HFFc6 (cell line): ENCODE measurements at regions not wholly inside any gene's neighbourhood (a gene's known extent, or its start where the extent isn't known, plus 50 kb on each side); places are given as distances from the start of the nearest gene placed in this dataset.
"Not testable (repeated sequence)": the region's sequence is repeated elsewhere in the genome, so short reads cannot be mapped to it uniquely, and the experiment has no call there.

Experiments used
- DNase-seq: peaks from one replicate; pipeline ENCODE4 v3.0.0-alpha.2; 2018
- H3K27ac Mint-ChIP-seq: 2 replicates; pipeline ENCODE4 v1.8.0; 2020; ENCODE audit warnings: mild to moderate bottlenecking, mixed read lengths
- H3K27me3 Mint-ChIP-seq: 2 replicates; pipeline ENCODE4 v1.8.0; 2021; ENCODE audit warnings: mild to moderate bottlenecking, moderate library complexity, mixed read lengths; ENCODE audit not compliant: insufficient read depth
- H3K36me3 Mint-ChIP-seq: 2 replicates; pipeline ENCODE4 v1.8.0; 2021; ENCODE audit warnings: low read depth, mixed read lengths
- H3K4me1 Mint-ChIP-seq: 2 replicates; pipeline ENCODE4 v1.8.0; 2020; ENCODE audit warnings: low read depth, mixed read lengths
- H3K4me3 Mint-ChIP-seq: 2 replicates; pipeline ENCODE4 v1.8.0; 2020; ENCODE audit warnings: mild to moderate bottlenecking, moderate library complexity, mixed read lengths
- H3K9me3 Mint-ChIP-seq: 2 replicates; pipeline ENCODE4 v1.8.0; 2020; ENCODE audit warnings: mild to moderate bottlenecking, mixed read lengths
- TF ChIP-seq, protein P1 (sequence below): fragments of 200-600 bp; sonication (generic); IDR thresholded peaks from 2 replicates; pipeline ENCODE4 v1.5.0; 2021; ENCODE audit warnings: antibody characterized with exemption, mild to moderate bottlenecking

DNA sequence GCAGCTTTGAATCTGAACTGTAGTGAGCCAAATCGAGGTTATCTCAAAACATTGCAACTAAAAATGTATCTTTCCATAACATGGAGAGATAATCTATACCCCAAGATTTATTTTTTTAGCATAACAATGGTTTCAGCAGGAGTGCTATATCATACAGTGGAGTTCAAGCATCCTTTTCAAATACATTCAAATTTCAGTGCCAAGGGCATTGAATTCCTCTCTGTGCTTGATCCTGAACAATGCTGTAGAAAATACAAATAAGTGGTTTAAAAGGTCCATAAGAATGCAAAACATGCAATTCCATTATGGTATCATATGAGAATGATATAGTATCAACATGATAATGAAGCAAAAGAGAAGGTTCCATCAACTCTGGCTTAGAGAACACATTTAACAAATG is 201.7 kb downstream of the TXNL1 start:
- H3K4me1 Mint-ChIP-seq, result no peaks in the 10 kb centered on the region
- H3K9me3 Mint-ChIP-seq, result no peaks in the 10 kb centered on the region
- H3K27me3 Mint-ChIP-seq, result no peaks in the 10 kb centered on the region; the same call in none of the 2 replicates
- TF ChIP-seq, protein P1, sequence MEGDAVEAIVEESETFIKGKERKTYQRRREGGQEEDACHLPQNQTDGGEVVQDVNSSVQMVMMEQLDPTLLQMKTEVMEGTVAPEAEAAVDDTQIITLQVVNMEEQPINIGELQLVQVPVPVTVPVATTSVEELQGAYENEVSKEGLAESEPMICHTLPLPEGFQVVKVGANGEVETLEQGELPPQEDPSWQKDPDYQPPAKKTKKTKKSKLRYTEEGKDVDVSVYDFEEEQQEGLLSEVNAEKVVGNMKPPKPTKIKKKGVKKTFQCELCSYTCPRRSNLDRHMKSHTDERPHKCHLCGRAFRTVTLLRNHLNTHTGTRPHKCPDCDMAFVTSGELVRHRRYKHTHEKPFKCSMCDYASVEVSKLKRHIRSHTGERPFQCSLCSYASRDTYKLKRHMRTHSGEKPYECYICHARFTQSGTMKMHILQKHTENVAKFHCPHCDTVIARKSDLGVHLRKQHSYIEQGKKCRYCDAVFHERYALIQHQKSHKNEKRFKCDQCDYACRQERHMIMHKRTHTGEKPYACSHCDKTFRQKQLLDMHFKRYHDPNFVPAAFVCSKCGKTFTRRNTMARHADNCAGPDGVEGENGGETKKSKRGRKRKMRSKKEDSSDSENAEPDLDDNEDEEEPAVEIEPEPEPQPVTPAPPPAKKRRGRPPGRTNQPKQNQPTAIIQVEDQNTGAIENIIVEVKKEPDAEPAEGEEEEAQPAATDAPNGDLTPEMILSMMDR, result no peak
- H3K4me3 Mint-ChIP-seq, result no peak overlapping the region
- no peaks in the 10 kb centered on the region for H3K36me3 Mint-ChIP-seq
- DNase-seq, result no peak
- no peak overlapping the region for H3K27ac Mint-ChIP-seq

DNA sequence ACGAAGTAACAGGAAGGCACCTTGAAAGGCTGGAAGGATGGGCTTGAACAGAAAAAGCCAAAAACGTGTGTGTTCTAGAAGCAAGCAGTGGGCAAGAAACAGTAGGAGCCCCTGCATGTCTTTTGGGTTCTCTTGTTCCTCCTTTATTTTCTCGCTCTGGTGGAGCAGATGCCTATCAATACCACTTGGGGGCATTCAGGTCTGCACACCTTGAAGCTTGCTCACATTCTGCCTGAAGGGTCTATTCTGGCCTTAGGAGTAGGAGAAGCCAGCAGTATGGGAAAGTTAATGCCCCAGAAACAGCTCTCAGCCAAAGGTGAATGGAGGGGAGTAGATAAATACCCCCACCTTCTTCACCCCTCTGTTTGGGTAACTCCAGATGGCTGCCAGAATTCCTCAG is 204.5 kb downstream of the TXNL1 start:
- TF ChIP-seq, protein P1, result no peak
- no peaks in the 10 kb centered on the region for H3K36me3 Mint-ChIP-seq
- no peaks in the 10 kb centered on the region for H3K4me1 Mint-ChIP-seq
- H3K27me3 Mint-ChIP-seq, result peaks cover 1% of the 10 kb centered on the region
- DNase-seq, result no peak
- H3K9me3 Mint-ChIP-seq, result no peaks in the 10 kb centered on the region
- H3K27ac Mint-ChIP-seq, result no peak overlapping the region
- H3K4me3 Mint-ChIP-seq, result no peak overlapping the region

DNA sequence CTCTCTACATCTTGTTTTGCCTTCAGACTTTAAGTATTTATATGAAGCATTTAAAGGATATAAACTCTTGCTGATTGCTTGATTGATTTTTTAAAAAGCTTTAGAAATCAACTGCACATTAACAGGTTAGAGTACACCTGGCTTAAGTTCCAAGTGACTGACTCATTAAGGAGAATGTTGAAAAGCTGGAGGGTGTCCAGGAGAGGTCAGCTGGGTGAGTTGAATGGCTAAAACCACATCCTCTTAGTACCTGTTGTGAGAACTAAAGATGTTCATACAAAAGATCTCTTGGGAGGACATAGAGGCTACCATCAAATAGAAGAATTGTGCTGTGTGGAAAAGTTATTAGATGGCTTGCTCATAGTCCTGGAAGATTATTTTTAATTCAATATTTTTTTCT is 206.8 kb downstream of the TXNL1 start:
- Mint-ChIP-seq H3K27ac (no peak overlapping the region), H3K4me3 (no peak overlapping the region), H3K36me3 (peaks cover 12% of the 10 kb centered on the region), H3K9me3 (peaks cover 20% of the 10 kb centered on the region), H3K27me3 (peaks cover 3% of the 10 kb centered on the region), H3K4me1 (no peaks in the 10 kb centered on the region)
- TF ChIP-seq, protein P1, result no peak
- no peak for DNase-seq

DNA sequence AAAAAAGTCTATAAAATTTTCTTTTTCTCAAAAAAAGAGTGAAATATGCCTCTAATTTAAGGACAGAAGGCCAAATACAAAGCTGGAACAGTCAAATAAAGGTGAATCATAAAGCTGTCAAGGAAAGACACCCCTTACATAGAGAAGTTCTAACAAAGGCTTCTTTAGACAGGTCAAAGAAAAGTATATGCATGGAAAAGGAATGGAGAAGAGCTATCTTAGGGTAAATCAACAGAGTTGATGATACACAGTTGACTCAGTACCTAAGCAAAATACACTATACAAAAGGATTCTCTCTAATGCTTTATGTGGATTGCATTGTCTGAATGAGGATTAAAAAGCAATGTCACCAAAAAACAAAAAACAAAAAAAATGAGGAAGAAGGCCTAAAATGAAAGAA is 214.8 kb downstream of the TXNL1 start:
- Mint-ChIP-seq H3K9me3 (peaks cover 24% of the 10 kb centered on the region), H3K27ac (no peak overlapping the region), H3K4me3 (no peak overlapping the region), H3K27me3 (peaks cover 6% of the 10 kb centered on the region), H3K36me3 (peaks cover 12% of the 10 kb centered on the region), H3K4me1 (peaks cover 6% of the 10 kb centered on the region; the same call in 1 of the 2 replicates)
- no peak for DNase-seq
- TF ChIP-seq, protein P1, result no peak

DNA sequence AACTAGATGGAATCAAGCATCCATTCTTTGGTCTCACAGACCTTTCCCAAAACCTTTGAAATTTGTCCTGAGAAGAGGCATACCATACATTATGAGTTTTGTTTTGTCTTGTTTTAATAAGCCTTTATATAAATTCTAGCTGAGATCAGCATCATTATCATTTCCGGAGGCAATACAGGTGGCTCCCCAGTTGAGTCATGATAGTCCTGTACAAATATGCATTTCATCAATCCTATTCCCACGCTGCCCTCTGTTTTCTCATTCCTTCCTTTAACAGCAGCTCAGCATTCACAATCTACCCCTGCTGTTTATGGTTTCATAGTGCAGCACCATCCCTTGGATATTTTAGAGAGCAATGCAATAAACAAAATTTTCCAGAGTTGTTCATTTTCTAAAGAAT is 216.7 kb downstream of the TXNL1 start:
- Mint-ChIP-seq H3K27ac (no peak overlapping the region), H3K4me3 (no peak overlapping the region), H3K36me3 (no peaks in the 10 kb centered on the region; the same call in 1 of the 2 replicates), H3K27me3 (peaks cover 6% of the 10 kb centered on the region), H3K9me3 (peaks cover 11% of the 10 kb centered on the region), H3K4me1 (peaks cover 6% of the 10 kb centered on the region; the same call in 1 of the 2 replicates)
- TF ChIP-seq, protein P1, result no peak
- DNase-seq, result no peak

DNA sequence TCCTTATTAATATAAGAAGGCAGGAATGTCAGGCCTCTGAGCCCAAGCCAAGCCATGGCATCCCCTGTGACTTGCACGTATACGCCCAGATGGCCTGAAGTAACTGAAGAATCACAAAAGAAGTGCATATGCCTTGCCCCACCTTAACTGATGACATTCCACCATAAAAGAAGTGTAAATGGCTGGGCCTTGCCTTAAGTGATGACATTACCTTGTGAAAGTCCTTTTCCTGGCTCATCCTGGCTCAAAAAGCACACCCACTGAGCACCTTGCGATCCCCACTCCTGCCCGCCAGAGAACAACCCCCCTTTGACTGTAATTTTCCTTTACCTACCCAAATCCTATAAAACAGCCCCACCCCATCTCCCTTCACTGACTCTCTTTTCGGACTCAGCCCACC is 217.5 kb downstream of the TXNL1 start:
- H3K27me3 Mint-ChIP-seq, H3K36me3 Mint-ChIP-seq, DNase-seq, H3K4me3 Mint-ChIP-seq, H3K4me1 Mint-ChIP-seq, H3K27ac Mint-ChIP-seq: not testable (repeated sequence)
- peaks cover 14% of the 10 kb centered on the region for H3K9me3 Mint-ChIP-seq
